ENCODE measurements at regions not wholly inside any gene's neighbourhood (a gene's known extent, or its start where the extent isn't known, plus 50 kb on each side); places are given as distances from the start of the nearest gene placed in this dataset.

DNA sequence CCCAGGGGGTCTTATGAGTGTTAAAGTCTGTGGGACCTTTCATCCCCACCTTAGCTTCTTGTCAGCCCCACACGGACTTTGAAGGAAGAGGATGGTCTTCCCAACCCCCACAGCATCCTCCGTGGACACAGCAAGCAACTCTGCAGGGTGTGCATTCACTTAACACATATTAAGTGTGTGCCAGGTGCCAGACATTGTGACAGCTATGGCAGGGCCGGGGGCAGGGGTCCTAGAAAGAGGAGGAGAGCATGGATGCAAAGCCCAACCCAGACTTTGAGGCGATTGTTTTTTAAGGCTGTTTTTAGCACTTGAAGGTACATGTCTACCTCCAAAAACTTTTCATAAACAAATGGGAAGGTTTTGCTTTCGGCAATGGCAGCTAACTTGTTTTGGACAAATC, 121.6 kb upstream of the KCNG1 start:
- TF ChIP-seq, protein P1, sequence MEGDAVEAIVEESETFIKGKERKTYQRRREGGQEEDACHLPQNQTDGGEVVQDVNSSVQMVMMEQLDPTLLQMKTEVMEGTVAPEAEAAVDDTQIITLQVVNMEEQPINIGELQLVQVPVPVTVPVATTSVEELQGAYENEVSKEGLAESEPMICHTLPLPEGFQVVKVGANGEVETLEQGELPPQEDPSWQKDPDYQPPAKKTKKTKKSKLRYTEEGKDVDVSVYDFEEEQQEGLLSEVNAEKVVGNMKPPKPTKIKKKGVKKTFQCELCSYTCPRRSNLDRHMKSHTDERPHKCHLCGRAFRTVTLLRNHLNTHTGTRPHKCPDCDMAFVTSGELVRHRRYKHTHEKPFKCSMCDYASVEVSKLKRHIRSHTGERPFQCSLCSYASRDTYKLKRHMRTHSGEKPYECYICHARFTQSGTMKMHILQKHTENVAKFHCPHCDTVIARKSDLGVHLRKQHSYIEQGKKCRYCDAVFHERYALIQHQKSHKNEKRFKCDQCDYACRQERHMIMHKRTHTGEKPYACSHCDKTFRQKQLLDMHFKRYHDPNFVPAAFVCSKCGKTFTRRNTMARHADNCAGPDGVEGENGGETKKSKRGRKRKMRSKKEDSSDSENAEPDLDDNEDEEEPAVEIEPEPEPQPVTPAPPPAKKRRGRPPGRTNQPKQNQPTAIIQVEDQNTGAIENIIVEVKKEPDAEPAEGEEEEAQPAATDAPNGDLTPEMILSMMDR (IDR thresholded peaks at IDR 0.05; ENCODE audit: low read depth, low read length) = no peak

DNA sequence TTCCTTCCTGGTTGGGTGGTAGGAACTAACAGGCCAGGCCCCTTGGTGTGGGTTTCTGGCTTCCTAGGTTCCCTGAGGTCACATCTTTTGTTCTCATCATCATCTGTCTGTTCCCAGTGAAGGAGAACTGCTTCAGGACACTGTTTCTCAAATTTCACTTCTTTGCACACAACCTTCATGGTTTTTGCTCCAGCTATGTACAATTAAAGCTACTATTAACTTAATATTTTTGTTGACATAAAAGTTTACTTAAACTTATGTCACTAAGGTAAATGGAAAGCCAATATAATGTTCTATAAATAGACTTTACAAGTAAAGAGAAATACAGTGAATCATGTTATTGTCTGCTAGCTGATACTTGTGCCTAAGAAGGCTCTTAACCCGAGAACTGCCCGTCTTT, 120.7 kb upstream of the KCNG1 start:
- Histone ChIP-seq H3K27me3 (no peaks in the 10 kb centered on the region), H3K4me3 (no peak overlapping the region), H3K9me3 (ENCODE audit: low read depth) (no peaks in the 10 kb centered on the region), H3K27ac (no peak overlapping the region), H3K4me1 (ENCODE audit: low read depth) (no peaks in the 10 kb centered on the region), H3K36me3 (no peaks in the 10 kb centered on the region)
- DNase-seq (ENCODE audit: low read depth in 1 of 2, low spot score in 1 of 2) = no peak
- TF ChIP-seq, protein P1 (IDR thresholded peaks at IDR 0.05; ENCODE audit: low read depth, low read length) = no peak

More for the DNA sequence above, 121.6 kb upstream of the KCNG1 start:
- Histone ChIP-seq H3K4me1 (ENCODE audit: low read depth) (no peaks in the 10 kb centered on the region), H3K4me3 (no peak overlapping the region), H3K27ac (no peak overlapping the region), H3K36me3 (no peaks in the 10 kb centered on the region), H3K9me3 (ENCODE audit: low read depth) (no peaks in the 10 kb centered on the region), H3K27me3 (no peaks in the 10 kb centered on the region)
- DNase-seq (ENCODE audit: low read depth in 1 of 2, low spot score in 1 of 2) = no peak

DNA sequence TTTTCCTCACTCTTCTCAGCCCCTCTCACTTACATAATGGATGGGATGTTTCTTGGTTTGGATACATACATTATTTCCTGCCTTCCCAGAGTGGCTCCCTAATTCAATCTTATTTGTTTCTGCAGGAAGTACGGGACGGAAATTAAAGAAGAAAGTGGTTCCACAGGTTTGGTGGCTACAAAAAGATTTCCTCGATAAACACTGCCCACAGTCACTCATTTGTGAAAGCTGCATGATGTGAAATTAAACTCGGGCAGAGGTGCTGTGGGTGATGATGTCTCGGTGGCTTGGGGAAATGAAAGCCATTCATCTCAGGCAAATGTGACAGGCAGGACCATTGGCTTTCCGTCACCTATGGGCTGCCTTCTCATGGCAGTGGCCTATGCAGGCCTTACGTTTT, 119.5 kb upstream of the KCNG1 start:
- Histone ChIP-seq H3K4me3 (no peak overlapping the region), H3K9me3 (ENCODE audit: low read depth) (no peaks in the 10 kb centered on the region), H3K36me3 (no peaks in the 10 kb centered on the region), H3K4me1 (ENCODE audit: low read depth) (no peaks in the 10 kb centered on the region), H3K27ac (no peak overlapping the region), H3K27me3 (no peaks in the 10 kb centered on the region)
- TF ChIP-seq, protein P1 (IDR thresholded peaks at IDR 0.05; ENCODE audit: low read depth, low read length) = no peak
- no peak for DNase-seq (ENCODE audit: low read depth in 1 of 2, low spot score in 1 of 2)

DNA sequence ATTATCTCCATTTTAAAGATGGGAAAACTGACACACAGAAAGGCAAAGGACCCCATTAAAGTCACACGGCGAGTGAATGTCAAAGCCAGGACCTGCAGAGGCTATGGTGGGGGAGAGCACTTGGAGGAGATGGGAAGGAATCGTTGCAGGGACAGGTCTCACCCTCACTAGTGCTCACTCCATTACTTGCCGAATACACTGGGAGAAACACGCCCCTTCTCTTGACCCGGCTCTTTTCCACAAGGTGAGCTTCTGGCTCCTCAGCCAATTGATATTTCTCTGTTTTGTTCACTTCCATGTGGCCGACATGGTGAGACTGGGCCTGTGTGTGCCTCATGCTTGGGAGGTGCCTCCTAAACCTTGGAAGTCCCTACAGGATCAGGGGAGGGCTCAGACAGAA, 117.8 kb upstream of the KCNG1 start:
- no peak for DNase-seq (ENCODE audit: low read depth in 1 of 2, low spot score in 1 of 2)
- no peaks in the 10 kb centered on the region for H3K9me3 ChIP-seq (ENCODE audit: low read depth)
- no peak overlapping the region for H3K4me3 ChIP-seq
- H3K27me3 ChIP-seq = no peaks in the 10 kb centered on the region
- no peak overlapping the region for H3K27ac ChIP-seq
- TF ChIP-seq, protein P1 (IDR thresholded peaks at IDR 0.05; ENCODE audit: low read depth, low read length) = no peak
- H3K4me1 ChIP-seq (ENCODE audit: low read depth) = no peaks in the 10 kb centered on the region
- no peaks in the 10 kb centered on the region for H3K36me3 ChIP-seq

DNA sequence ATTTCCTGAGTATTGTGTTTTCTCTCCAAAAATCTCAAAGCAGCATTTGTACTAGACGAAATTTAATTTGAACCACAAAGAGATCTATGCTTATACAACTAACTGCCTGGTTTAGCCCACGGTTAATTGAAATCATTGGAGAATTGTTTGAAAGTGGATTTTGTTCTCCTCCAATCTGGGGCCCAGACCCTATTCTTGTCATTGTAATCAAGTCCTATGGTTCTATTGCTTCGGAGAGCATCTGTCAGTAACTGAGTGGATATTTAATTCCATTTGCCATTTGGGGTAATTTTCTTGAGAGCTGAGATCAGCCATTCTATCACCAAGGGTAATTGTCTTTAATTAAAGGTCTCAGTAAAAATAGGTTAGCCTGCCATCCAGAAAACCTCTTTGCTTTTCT, 117.0 kb upstream of the KCNG1 start:
- Histone ChIP-seq H3K9me3 (ENCODE audit: low read depth) (no peaks in the 10 kb centered on the region), H3K27ac (no peak overlapping the region), H3K27me3 (no peaks in the 10 kb centered on the region), H3K36me3 (no peaks in the 10 kb centered on the region), H3K4me1 (ENCODE audit: low read depth) (no peaks in the 10 kb centered on the region), H3K4me3 (no peak overlapping the region)
- TF ChIP-seq, protein P1 (IDR thresholded peaks at IDR 0.05; ENCODE audit: low read depth, low read length) = no peak
- no peak for DNase-seq (ENCODE audit: low read depth in 1 of 2, low spot score in 1 of 2)

DNA sequence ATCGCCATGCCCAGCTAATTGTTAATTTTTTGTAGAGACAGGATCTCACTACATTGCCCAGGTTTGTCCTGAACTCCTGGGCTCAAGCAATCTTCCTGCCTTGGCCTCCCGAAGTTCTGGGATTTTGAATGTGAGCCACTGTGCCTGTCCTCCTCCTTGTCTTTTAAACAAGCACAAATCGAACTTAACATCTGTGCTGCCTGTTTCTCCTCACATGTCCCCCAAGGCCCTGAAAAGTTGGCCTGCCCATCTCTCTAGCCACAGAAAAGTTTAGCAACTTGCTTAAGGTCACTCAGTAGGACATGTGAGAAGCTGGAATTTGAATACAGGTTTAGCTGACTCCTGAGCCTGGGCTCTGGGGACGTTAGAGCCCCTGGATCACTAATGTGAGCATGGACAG, 115.7 kb upstream of the KCNG1 start:
- H3K9me3 ChIP-seq (ENCODE audit: low read depth) = no peaks in the 10 kb centered on the region
- H3K27me3 ChIP-seq = no peaks in the 10 kb centered on the region
- DNase-seq (ENCODE audit: low read depth in 1 of 2, low spot score in 1 of 2) = no peak
- TF ChIP-seq, protein P1 (IDR thresholded peaks at IDR 0.05; ENCODE audit: low read depth, low read length) = no peak
- no peak overlapping the region for H3K4me3 ChIP-seq
- no peaks in the 10 kb centered on the region for H3K36me3 ChIP-seq
- H3K4me1 ChIP-seq (ENCODE audit: low read depth) = no peaks in the 10 kb centered on the region
- no peak overlapping the region for H3K27ac ChIP-seq
